ENCODE measurements at regions not wholly inside any gene's neighbourhood (a gene's known extent, or its start where the extent isn't known, plus 50 kb on each side); places are given as distances from the start of the nearest gene placed in this dataset.

DNA sequence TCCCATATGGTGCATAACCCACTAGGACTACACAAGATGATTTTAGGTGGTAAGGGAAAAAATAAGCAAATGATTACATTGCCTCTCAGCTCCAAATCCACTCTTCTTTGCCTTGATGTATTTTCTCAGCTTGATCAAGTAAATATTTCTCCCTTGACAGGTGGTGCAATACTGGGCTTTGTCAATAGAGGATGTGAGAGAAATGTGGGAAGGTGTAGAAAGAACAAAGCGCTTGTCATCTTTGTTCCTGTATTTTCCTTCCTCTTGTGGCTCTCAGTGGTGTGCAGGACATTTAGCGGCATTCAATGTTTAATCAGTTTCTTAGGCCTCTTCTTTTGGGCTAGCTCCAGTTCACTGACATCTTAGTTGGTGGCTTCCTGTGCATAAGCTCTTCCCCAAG, 1165.8 kb upstream of the GOT2 start:
- DNase-seq (ENCODE audit: low read depth in 1 of 2, low spot score in 1 of 2) = peak in 1 of 2 experiments; percentile 25
- TF ChIP-seq JUND (IDR thresholded peaks at IDR 0.05; ENCODE audit: low read depth) = no peak
- in situ Hi-C loops (cut with HindIII; ENCODE audit: low pct_unique_long_range_greater_than_20kb, low sequenced_read_pairs) = no loop called here

GRCh38 chr16:59892376-59892775, 1158.3 kb upstream of the GOT2 start:
- in situ Hi-C loops (cut with HindIII; ENCODE audit: low pct_unique_long_range_greater_than_20kb, low sequenced_read_pairs) = no loop called here
- DNase-seq (ENCODE audit: low read depth in 1 of 2, low spot score in 1 of 2) = no peak

GRCh38 chr16:59887856-59888255, 1153.7 kb upstream of the GOT2 start:
- no peak for DNase-seq (ENCODE audit: low read depth in 1 of 2, low spot score in 1 of 2)
- TF ChIP-seq JUND (IDR thresholded peaks at IDR 0.05; ENCODE audit: low read depth) = no peak
- in situ Hi-C loops (cut with HindIII; ENCODE audit: low pct_unique_long_range_greater_than_20kb, low sequenced_read_pairs) = no loop called here

More at GRCh38 chr16:59892376-59892775, 1158.3 kb upstream of the GOT2 start:
- no peak for TF ChIP-seq JUND (IDR thresholded peaks at IDR 0.05; ENCODE audit: low read depth)

DNA sequence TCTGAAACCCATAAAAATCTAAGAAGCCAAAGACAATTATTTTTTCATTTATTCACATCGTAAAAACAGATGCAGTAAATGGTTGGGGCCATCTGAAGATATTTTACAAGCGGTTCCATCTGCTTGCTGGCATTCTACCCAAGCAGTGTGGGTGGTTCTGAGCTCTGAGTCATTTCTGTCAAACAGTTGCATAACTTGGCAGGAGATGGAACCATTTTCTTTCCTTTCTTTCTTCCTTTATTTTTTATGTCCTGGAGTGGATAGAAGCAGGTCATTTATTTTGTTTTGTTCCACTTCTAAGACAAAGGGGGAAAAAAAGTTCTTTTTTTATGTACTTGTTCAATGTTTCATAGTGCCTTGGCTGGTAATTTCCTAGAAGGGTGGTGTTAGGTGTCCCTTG, 1151.9 kb upstream of the GOT2 start:
- no peak for DNase-seq (ENCODE audit: low read depth in 1 of 2, low spot score in 1 of 2)

GRCh38 chr16:59881376-59881775, 1147.3 kb upstream of the GOT2 start:
- in situ Hi-C loops (cut with HindIII; ENCODE audit: low pct_unique_long_range_greater_than_20kb, low sequenced_read_pairs) = no loop called here
- TF ChIP-seq JUND (IDR thresholded peaks at IDR 0.05; ENCODE audit: low read depth) = no peak
- DNase-seq (ENCODE audit: low read depth in 1 of 2, low spot score in 1 of 2) = no peak

More for the DNA sequence above, 1151.9 kb upstream of the GOT2 start:
- no peak for TF ChIP-seq JUND (IDR thresholded peaks at IDR 0.05; ENCODE audit: low read depth)
- in situ Hi-C loops (cut with HindIII; ENCODE audit: low pct_unique_long_range_greater_than_20kb, low sequenced_read_pairs) = no loop called here

GRCh38 chr16:59880611-59881010, 1146.5 kb upstream of the GOT2 start:
- in situ Hi-C loops (cut with HindIII; ENCODE audit: low pct_unique_long_range_greater_than_20kb, low sequenced_read_pairs) = no loop called here
- no peak for DNase-seq (ENCODE audit: low read depth in 1 of 2, low spot score in 1 of 2)
- no peak for TF ChIP-seq JUND (IDR thresholded peaks at IDR 0.05; ENCODE audit: low read depth)

DNA sequence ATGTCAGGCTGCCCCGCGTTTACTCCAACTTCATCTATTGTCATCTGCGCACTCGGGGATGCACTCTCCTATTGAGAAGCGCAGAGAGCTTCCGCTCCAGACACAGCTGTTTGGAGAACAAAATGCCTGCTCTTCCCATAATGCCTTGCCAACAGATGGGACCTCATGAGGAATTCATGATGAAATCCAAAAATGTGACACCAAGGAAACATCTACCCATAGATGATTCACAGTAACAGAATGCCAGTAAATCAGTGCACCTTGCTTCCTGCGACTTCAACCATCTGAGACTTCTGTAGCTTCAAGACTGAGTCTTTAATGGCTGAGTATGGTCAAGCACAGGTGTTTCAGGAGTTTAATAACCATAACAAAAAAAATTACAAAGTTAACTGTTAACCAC, 1144.9 kb upstream of the GOT2 start:
- DNase-seq (ENCODE audit: low read depth in 1 of 2, low spot score in 1 of 2) = no peak
- in situ Hi-C loops (cut with HindIII; ENCODE audit: low pct_unique_long_range_greater_than_20kb, low sequenced_read_pairs) = no loop called here
- TF ChIP-seq JUND (IDR thresholded peaks at IDR 0.05; ENCODE audit: low read depth) = no peak

DNA sequence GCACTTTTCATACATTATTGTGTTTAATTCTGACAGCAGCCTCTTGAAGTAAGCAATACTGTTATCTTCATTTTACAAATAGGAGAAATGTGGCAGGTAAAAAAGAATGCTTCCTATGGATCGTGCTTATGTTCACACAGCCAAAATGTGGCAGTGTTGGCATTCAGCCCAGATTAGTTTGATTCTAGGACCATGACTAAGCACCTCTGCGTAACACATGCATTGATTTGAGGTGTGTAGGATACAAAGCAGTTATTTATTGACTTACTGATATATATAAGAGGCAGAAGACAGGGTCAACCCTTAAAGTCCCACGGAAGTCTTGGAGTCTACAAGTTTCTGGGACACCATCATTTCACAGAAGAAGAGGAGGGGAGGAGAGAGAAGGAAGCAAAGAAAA, 1144.4 kb upstream of the GOT2 start:
- in situ Hi-C loops (cut with HindIII; ENCODE audit: low pct_unique_long_range_greater_than_20kb, low sequenced_read_pairs) = no loop called here
- TF ChIP-seq JUND (IDR thresholded peaks at IDR 0.05; ENCODE audit: low read depth) = no peak
- peak in 1 of 2 experiments; percentile 21 for DNase-seq (ENCODE audit: low read depth in 1 of 2, low spot score in 1 of 2)

- DNase-seq (ENCODE audit: low read depth in 1 of 2, low spot score in 1 of 2) = peak in 1 of 2 experiments; percentile 19
- no peak for TF ChIP-seq JUND (IDR thresholded peaks at IDR 0.05; ENCODE audit: low read depth)
- in situ Hi-C loops (cut with HindIII; ENCODE audit: low pct_unique_long_range_greater_than_20kb, low sequenced_read_pairs) = no loop called here
Measured at GRCh38 chr16:59864981-59865666, 1131.0 kb upstream of the GOT2 start.

DNA sequence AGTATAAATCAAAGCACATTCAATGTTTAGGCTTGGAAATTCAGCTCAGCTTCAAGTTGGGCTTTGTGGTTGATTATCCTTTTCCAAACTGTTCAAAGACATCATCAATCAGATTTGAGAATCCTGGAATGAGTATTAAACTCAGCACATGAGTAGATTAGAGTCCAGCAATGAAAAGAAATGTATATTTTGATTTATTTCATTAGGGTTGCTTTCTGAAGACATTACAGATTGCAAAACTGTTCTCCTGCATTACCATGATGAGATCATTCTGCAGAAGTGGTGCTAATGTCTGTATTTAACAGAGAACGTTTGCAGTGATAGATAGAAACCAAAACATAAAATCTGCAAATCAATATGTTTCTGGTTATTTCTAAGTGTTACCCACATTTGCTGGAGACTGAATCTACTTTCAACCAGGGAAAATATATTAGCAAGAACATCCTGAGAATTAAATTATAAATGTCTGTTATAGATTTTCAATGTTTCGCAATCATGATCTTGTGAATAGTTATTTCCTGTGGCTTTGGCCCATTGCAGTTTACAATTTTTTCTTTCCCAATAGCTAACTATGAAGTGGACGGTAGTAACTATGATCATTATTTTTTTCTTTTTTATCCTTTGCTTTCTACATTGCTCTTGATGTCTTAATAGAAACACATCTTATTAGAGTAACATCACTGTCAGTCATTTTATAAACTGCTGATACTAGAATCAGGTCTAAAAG, 1125.7 kb upstream of the GOT2 start:
- DNase-seq (ENCODE audit: low read depth in 1 of 2, low spot score in 1 of 2) = no peak
- no peak for TF ChIP-seq JUND (IDR thresholded peaks at IDR 0.05; ENCODE audit: low read depth)
- in situ Hi-C loops (cut with HindIII; ENCODE audit: low pct_unique_long_range_greater_than_20kb, low sequenced_read_pairs) = no loop called here

- TF ChIP-seq JUND (IDR thresholded peaks at IDR 0.05; ENCODE audit: low read depth) = no peak
- no peak for DNase-seq (ENCODE audit: low read depth in 1 of 2, low spot score in 1 of 2)
- in situ Hi-C loops (cut with HindIII; ENCODE audit: low pct_unique_long_range_greater_than_20kb, low sequenced_read_pairs) = no loop called here
Measured at GRCh38 chr16:59854846-59855439, 1120.8 kb upstream of the GOT2 start.

DNA sequence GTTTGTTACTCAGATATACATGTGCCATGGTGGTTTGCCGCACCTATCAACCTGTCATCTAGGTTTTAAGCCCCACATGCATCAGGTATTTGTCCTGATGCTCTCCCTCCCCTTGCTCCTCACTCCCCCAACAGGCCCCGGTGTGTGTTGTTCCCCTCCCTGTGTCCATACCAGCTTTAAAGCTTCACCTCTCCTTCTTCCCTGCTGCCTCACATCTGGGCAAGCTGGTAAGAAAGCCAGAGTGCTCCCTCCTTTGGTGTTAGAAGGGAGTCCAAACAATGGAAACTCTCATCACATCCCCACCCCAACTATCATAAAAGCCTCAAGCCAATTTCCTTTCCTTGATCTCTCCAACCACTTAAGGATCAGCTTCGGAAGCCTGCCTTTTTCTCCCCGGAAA, 1115.6 kb upstream of the GOT2 start:
- no peak for TF ChIP-seq JUND (IDR thresholded peaks at IDR 0.05; ENCODE audit: low read depth)
- in situ Hi-C loops (cut with HindIII; ENCODE audit: low pct_unique_long_range_greater_than_20kb, low sequenced_read_pairs) = no loop called here
- no peak for DNase-seq (ENCODE audit: low read depth in 1 of 2, low spot score in 1 of 2)

DNA sequence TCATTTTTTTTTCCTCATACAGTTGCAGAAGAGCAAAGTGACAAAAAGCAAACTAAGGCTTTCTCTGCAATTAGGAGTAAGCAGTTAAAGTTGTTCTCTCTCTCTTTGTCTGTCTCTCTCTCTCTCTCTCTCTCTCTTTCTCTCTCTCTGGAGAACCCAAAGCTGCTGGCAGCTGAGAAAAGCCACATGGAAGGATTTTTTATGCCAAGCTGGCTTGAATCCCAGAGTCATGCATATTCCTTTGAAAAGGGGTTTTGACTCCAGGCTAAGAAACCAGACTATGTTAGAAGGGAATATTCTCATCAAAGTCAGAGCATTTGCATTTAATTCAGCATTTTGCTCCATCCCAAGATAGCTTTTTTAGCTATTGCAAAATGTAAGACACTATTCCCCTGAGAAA, 1114.2 kb upstream of the GOT2 start:
- in situ Hi-C loops (cut with HindIII; ENCODE audit: low pct_unique_long_range_greater_than_20kb, low sequenced_read_pairs) = no loop called here

More for the DNA sequence above, 1114.2 kb upstream of the GOT2 start:
- no peak for DNase-seq (ENCODE audit: low read depth in 1 of 2, low spot score in 1 of 2)
- no peak for TF ChIP-seq JUND (IDR thresholded peaks at IDR 0.05; ENCODE audit: low read depth)
